ENCODE measurements at regions not wholly inside any gene's neighbourhood (a gene's known extent, or its start where the extent isn't known, plus 50 kb on each side); places are given as distances from the start of the nearest gene placed in this dataset.
A peak's percentile ranks its signal among the peaks of the same experiment; 100 is the strongest.

GRCh38 chrX:150028692-150029091, 90.4 kb upstream of the EOLA2 start:
- H3K36me3 ChIP-seq (ENCODE audit: insufficient read depth, low read length, poor library complexity, severe bottlenecking), result no peaks in the 10 kb centered on the region
- intact Hi-C loops (cut with micrococcal nuclease; ENCODE audit: unreplicated experiment), result no loop called here
- no peaks in the 10 kb centered on the region for H3K9me3 ChIP-seq (ENCODE audit: low read depth, low read length, poor library complexity, severe bottlenecking)
- H3K4me3 ChIP-seq (ENCODE audit: low read depth, low read length, poor library complexity, severe bottlenecking), result no peak overlapping the region
- DNase-seq (ENCODE audit: low spot score), result no peak
- no TSS peak for BruUV-seq (replicated peaks)
- no peaks in the 10 kb centered on the region for H3K4me1 ChIP-seq (ENCODE audit: insufficient read depth, low read length, poor library complexity, severe bottlenecking)
- H3K27me3 ChIP-seq (replicated peaks; ENCODE audit: insufficient read depth, low read depth, low read length, poor library complexity), result no peaks in the 10 kb centered on the region
- no peak for TF ChIP-seq EZH2 (IDR thresholded peaks at IDR 0.05; ENCODE audit: borderline replicate concordance, low read depth, low read length, poor library complexity, severe bottlenecking)
- TF ChIP-seq, protein P1, sequence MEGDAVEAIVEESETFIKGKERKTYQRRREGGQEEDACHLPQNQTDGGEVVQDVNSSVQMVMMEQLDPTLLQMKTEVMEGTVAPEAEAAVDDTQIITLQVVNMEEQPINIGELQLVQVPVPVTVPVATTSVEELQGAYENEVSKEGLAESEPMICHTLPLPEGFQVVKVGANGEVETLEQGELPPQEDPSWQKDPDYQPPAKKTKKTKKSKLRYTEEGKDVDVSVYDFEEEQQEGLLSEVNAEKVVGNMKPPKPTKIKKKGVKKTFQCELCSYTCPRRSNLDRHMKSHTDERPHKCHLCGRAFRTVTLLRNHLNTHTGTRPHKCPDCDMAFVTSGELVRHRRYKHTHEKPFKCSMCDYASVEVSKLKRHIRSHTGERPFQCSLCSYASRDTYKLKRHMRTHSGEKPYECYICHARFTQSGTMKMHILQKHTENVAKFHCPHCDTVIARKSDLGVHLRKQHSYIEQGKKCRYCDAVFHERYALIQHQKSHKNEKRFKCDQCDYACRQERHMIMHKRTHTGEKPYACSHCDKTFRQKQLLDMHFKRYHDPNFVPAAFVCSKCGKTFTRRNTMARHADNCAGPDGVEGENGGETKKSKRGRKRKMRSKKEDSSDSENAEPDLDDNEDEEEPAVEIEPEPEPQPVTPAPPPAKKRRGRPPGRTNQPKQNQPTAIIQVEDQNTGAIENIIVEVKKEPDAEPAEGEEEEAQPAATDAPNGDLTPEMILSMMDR (conservative IDR thresholded peaks at IDR 0.05; ENCODE audit: low read depth, low read length), result no peak
- ChIA-PET CTCF (no interaction called here), POLR2A (ENCODE audit: low non-redundant PET) (no interaction called here)
- H3K27ac ChIP-seq (ENCODE audit: low read depth, low read length, poor library complexity, severe bottlenecking), result no peak overlapping the region

DNA sequence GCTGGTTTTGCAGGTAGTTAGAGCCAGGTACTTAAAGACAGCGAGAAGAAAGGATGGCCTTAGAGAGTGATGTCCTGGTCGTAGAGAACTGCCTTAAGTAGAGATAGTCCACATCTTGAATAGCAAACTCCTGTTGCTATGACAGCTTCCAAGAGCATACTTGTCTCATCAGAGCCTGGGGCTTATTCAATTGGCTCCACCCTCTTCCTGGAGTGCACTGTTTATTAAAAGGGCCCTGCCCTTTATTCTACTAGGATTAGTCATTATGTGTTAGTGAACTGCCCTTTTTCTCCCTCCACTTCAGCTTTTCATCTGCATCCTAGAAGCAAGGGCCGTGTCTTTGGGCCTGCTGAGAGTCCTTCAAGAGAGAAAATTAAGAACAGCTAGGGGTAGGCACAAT, 94.5 kb upstream of the EOLA2 start:
- peak; percentile 46 for DNase-seq (ENCODE audit: low spot score)
- ChIA-PET POLR2A (ENCODE audit: low non-redundant PET) (no interaction called here), CTCF (no interaction called here)
- Histone ChIP-seq H3K27ac (ENCODE audit: low read depth, low read length, poor library complexity, severe bottlenecking) (no peak overlapping the region), H3K36me3 (ENCODE audit: insufficient read depth, low read length, poor library complexity, severe bottlenecking) (no peaks in the 10 kb centered on the region), H3K4me3 (ENCODE audit: low read depth, low read length, poor library complexity, severe bottlenecking) (no peak overlapping the region), H3K4me1 (ENCODE audit: insufficient read depth, low read length, poor library complexity, severe bottlenecking) (no peaks in the 10 kb centered on the region), H3K9me3 (ENCODE audit: low read depth, low read length, poor library complexity, severe bottlenecking) (peaks cover 11% of the 10 kb centered on the region), H3K27me3 (replicated peaks; ENCODE audit: insufficient read depth, low read depth, low read length, poor library complexity) (no peaks in the 10 kb centered on the region)
- intact Hi-C loops (cut with micrococcal nuclease; ENCODE audit: unreplicated experiment), result no loop called here
- no TSS peak for BruUV-seq (replicated peaks)
- TF ChIP-seq EZH2 (IDR thresholded peaks at IDR 0.05; ENCODE audit: borderline replicate concordance, low read depth, low read length, poor library complexity, severe bottlenecking), result no peak
- TF ChIP-seq, protein P1 (conservative IDR thresholded peaks at IDR 0.05; ENCODE audit: low read depth, low read length), result no peak

DNA sequence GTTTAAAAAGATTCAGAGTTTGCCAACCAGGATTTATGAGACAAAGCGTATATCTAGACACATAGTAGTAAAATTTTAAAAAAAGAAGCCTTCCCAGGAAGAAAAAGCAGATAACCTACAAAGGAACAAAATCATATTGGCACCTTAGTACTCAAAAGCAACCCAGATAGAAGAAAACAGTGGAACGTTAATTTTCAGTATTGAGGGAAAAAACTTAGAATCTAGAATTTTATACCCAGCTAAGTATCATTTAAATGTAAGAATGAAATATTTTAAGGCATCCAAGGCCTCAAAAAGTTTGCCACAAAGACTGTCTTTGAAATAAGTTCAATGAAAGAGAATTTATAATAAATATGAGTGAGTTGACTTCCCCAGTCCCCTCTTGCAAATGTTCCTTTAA, 96.5 kb upstream of the EOLA2 start:
- ChIA-PET CTCF (no interaction called here), POLR2A (ENCODE audit: low non-redundant PET) (no interaction called here)
- no peak overlapping the region for H3K27ac ChIP-seq (ENCODE audit: low read depth, low read length, poor library complexity, severe bottlenecking)
- intact Hi-C loops (cut with micrococcal nuclease; ENCODE audit: unreplicated experiment), result no loop called here
- H3K36me3 ChIP-seq (ENCODE audit: insufficient read depth, low read length, poor library complexity, severe bottlenecking), result no peaks in the 10 kb centered on the region
- H3K4me3 ChIP-seq (ENCODE audit: low read depth, low read length, poor library complexity, severe bottlenecking), result no peak overlapping the region
- H3K4me1 ChIP-seq (ENCODE audit: insufficient read depth, low read length, poor library complexity, severe bottlenecking), result no peaks in the 10 kb centered on the region
- no peak for DNase-seq (ENCODE audit: low spot score)
- H3K27me3 ChIP-seq (replicated peaks; ENCODE audit: insufficient read depth, low read depth, low read length, poor library complexity), result no peaks in the 10 kb centered on the region
- no TSS peak for BruUV-seq (replicated peaks)
- TF ChIP-seq, protein P1 (conservative IDR thresholded peaks at IDR 0.05; ENCODE audit: low read depth, low read length), result no peak
- H3K9me3 ChIP-seq (ENCODE audit: low read depth, low read length, poor library complexity, severe bottlenecking), result peaks cover 11% of the 10 kb centered on the region
